Endothelial cell of umbilical vein (primary cell): ENCODE measurements at regions not wholly inside any gene's neighbourhood (a gene's known extent, or its start where the extent isn't known, plus 50 kb on each side); places are given as distances from the start of the nearest gene placed in this dataset.

ENCODE experiments used
- BruUV-seq: library from RNA; stranded (reverse); fragments of 400-500 nt; replicated peaks from 2 replicates; lab custom pipeline; 2021; lab: Mats Ljungman, UMichigan
- CTCF ChIA-PET: fragments of 300-600, 350-600 bp; sonication (Branson Sonifier 250); formaldehyde crosslinking; loops from one replicate; lab custom pipeline; 2021; ENCODE audit warnings: antibody characterized with exemption, inconsistent platforms; lab: Charles Lee
- POLR2A ChIA-PET: fragments of 300-600, 350-600 bp; sonication (Branson Sonifier 250); formaldehyde crosslinking; loops from one replicate; lab custom pipeline; 2021; ENCODE audit warnings: antibody characterized with exemption, inconsistent platforms; lab: Charles Lee
- DNase-seq: peaks from one replicate; pipeline ENCODE4 v3.0.0-alpha.2; 2011; ENCODE audit warnings: low read depth, low spot score
- FAIRE-seq: peaks from 2 replicates; lab custom pipeline; 2011; peaks lifted over from hg19 to GRCh38; lab: Jason Lieb, UNC
- H2AFZ ChIP-seq: 2 replicates; pipeline ENCODE4 v1.6.0; 2012; ENCODE audit warnings: low read depth, low read length, control low read depth, inconsistent platforms
- H3K27ac ChIP-seq: 2 replicates; pipeline ENCODE4 v1.5.1; 2011; ENCODE audit warnings: low read depth, mild to moderate bottlenecking, control low read depth, low read length, moderate library complexity; ENCODE audit not compliant: insufficient read depth
- H3K27me3 ChIP-seq, 2 experiments: 2 replicates each; pipeline versions ENCODE4 v1.6.0 to v1.6.1; 2011; ENCODE audit warnings: low read length in 2 of 2, mixed read lengths in 1 of 2; ENCODE audit not compliant: control insufficient read depth in 2 of 2, insufficient read depth in 2 of 2
- H3K36me3 ChIP-seq, 2 experiments: 2 replicates in 1 of 2; 3 replicates in 1 of 2; pipeline ENCODE4 v1.5.1; 2011; ENCODE audit warnings: low read length in 2 of 2, mild to moderate bottlenecking in 1 of 2, moderate library complexity in 1 of 2; ENCODE audit not compliant: control insufficient read depth in 2 of 2, insufficient read depth in 2 of 2; ENCODE audit errors: extremely low read depth in 1 of 2
- H3K4me1 ChIP-seq: 3 replicates; pipeline ENCODE4 v1.5.1; 2011; ENCODE audit warnings: mild to moderate bottlenecking, low read length; ENCODE audit not compliant: control insufficient read depth, insufficient read depth; ENCODE audit errors: extremely low read depth
- H3K4me2 ChIP-seq: 2 replicates; pipeline ENCODE4 v1.6.1; 2011; ENCODE audit warnings: low read length, control low read depth, mixed read lengths; ENCODE audit not compliant: insufficient read depth
- H3K4me3 ChIP-seq, 3 experiments: fragments of 200-600 bp in 1 of 3; sonication (generic), shearing (Covaris generic) in 1 of 3; replicated peaks in 1 of 3; 2 replicates each; pipeline ENCODE4 v1.5.1; 2011 to 2016; ENCODE audit warnings: control low read depth in 3 of 3, low read length in 3 of 3, mild to moderate bottlenecking in 2 of 3, inconsistent platforms in 1 of 3, low read depth in 1 of 3, moderate library complexity in 1 of 3; ENCODE audit not compliant: insufficient read depth in 1 of 3
- H3K79me2 ChIP-seq: 2 replicates; pipeline ENCODE4 v1.6.0; 2012; ENCODE audit warnings: low read length, inconsistent platforms; ENCODE audit not compliant: control insufficient read depth, insufficient read depth
- H3K9ac ChIP-seq: replicated peaks from 2 replicates; pipeline ENCODE3; 2011; ENCODE audit warnings: low read length, control low read depth; ENCODE audit not compliant: insufficient read depth; ENCODE audit errors: extremely low read depth
- H3K9me1 ChIP-seq: replicated peaks from 3 replicates; pipeline ENCODE4 v1.6.0; 2011; ENCODE audit warnings: mild to moderate bottlenecking, low read length; ENCODE audit not compliant: control insufficient read depth, insufficient read depth; ENCODE audit errors: extremely low read depth
- H3K9me3 ChIP-seq: replicated peaks from 2 replicates; pipeline ENCODE4 v1.5.1; 2012; ENCODE audit warnings: low read length, inconsistent platforms; ENCODE audit not compliant: control insufficient read depth, insufficient read depth
- H4K20me1 ChIP-seq: replicated peaks from 2 replicates; pipeline ENCODE3; 2011; ENCODE audit warnings: mild to moderate bottlenecking, low read length; ENCODE audit not compliant: control insufficient read depth, insufficient read depth; ENCODE audit errors: extremely low read depth
- CTCF ChIP-seq, 2 donors: IDR thresholded peaks; 1 replicate in 1 of 2; 2 replicates in 1 of 2; pipeline ENCODE4 v1.5.1; 2011; ENCODE audit warnings: low read length in 2 of 2, mild to moderate bottlenecking in 2 of 2, moderate library complexity in 2 of 2, control low read depth in 1 of 2, inconsistent platforms in 1 of 2, low read depth in 1 of 2; ENCODE audit not compliant: insufficient read depth in 1 of 2; ENCODE audit errors: extremely low read depth in 1 of 2
- GATA2 ChIP-seq: IDR thresholded peaks from 2 replicates; pipeline ENCODE4 v1.7.0; 2011; ENCODE audit warnings: low read depth, mild to moderate bottlenecking, moderate library complexity, mixed read lengths, low read length; ENCODE audit not compliant: insufficient read length, insufficient read depth
- MYC ChIP-seq: IDR thresholded peaks from one replicate; pipeline ENCODE4 v1.6.1; 2011; ENCODE audit warnings: mild to moderate bottlenecking, low read depth, low read length
- POLR2AphosphoS5 ChIP-seq: IDR thresholded peaks from 2 replicates; pipeline ENCODE4 v1.6.1; 2012; ENCODE audit warnings: low read depth, mild to moderate bottlenecking, control low read depth, low read length, moderate library complexity; ENCODE audit not compliant: insufficient read depth
- dilution Hi-C: fragments of 300-500 bp; cut with MboI; formaldehyde crosslinking; loops from one replicate; pipeline ENCODE4 v1.15.0; 2019; ENCODE audit warnings: low sequenced_read_pairs; ENCODE audit not compliant: extremely low pct_ligation_motif_present
- intact Hi-C: fragments of 100-400 bp; cut with micrococcal nuclease; formaldehyde crosslinking; loops from one replicate; pipeline ENCODE4 v1.10.0; 2022

- intact Hi-C loops (no loop called here), dilution Hi-C loops (no loop called here)
Observed at GRCh38 chr1:29767088-29767685, 530.9 kb downstream of the PTPRU start.

More at GRCh38 chr1:29767088-29767685, 530.9 kb downstream of the PTPRU start:
- no TSS peak for BruUV-seq
- Histone ChIP-seq H3K4me1 (no peaks in the 10 kb centered on the region), H3K9me3 (no peaks in the 10 kb centered on the region), H3K79me2 (no peaks in the 10 kb centered on the region), H3K27ac (no peak overlapping the region), H4K20me1 (no peaks in the 10 kb centered on the region), H3K4me3 (no peak overlapping the region), H3K36me3 (no peaks in the 10 kb centered on the region), H3K27me3 (no peaks in the 10 kb centered on the region), H3K4me2 (no peak overlapping the region), H2AFZ (no peak overlapping the region), H3K9me1 (no peaks in the 10 kb centered on the region), H3K9ac (no peak overlapping the region)
- DNase-seq (no peak), FAIRE-seq (no peak)
- ChIA-PET POLR2A (no interaction called here), CTCF (no interaction called here)
- TF ChIP-seq CTCF (IDR thresholded peaks at IDR 0.05; ENCODE audit: extremely low read depth in 1 of 2, insufficient read depth in 1 of 2, low read depth in 1 of 2, low read length in 2 of 2) (no peak), GATA2 (no peak), MYC (no peak), POLR2AphosphoS5 (no peak)
